ENCODE measurements at regions not wholly inside any gene's neighbourhood (a gene's known extent, or its start where the extent isn't known, plus 50 kb on each side); places are given as distances from the start of the nearest gene placed in this dataset.

GRCh38 chr16:88306411-88306810 is 76.3 kb upstream of the ZNF469 start:
- H2BK120ac ChIP-seq (ENCODE audit: low read depth, low read length, poor library complexity, severe bottlenecking), result no peak overlapping the region
- no peak overlapping the region for H3K23ac ChIP-seq (ENCODE audit: insufficient read length, low read depth, low read length)
- H2BK12ac ChIP-seq (ENCODE audit: insufficient read length, low read depth, low read length), result no peak overlapping the region
- H2BK20ac ChIP-seq (ENCODE audit: low read depth, low read length, poor library complexity, severe bottlenecking), result no peak overlapping the region
- no peak overlapping the region for H4K5ac ChIP-seq (ENCODE audit: insufficient read length, low read depth, low read length)
- Mint-ChIP-seq H3K27me3 (ENCODE audit: low read depth) (peaks cover 15% of the 10 kb centered on the region), H3K9me3 (peaks cover 24 to 33% of the 10 kb centered on the region in 2 experiments), H3K4me3 (no peak overlapping the region), H3K27ac (no peak overlapping the region), H3K4me1 (0 out of 4 replicates have a peak, but pooled peaks cover 0 to 4% of the 10 kb centered on the region in 2 experiments), H3K36me3 (ENCODE audit: insufficient read depth in 1 of 3, low read depth in 3 of 3) (peaks cover 0 to 4% (median 0%) of the 10 kb centered on the region in 3 experiments; a peak in 2 of 7 replicates)
- no peak overlapping the region; the same call in 1 of the 2 replicates for H3K14ac ChIP-seq (ENCODE audit: insufficient read depth, low read length)
- H3K23me2 ChIP-seq (ENCODE audit: insufficient read length, low read depth, low read length, poor library complexity, severe bottlenecking), result no peaks in the 10 kb centered on the region
- WGBS (ENCODE audit: extremely low coverage, insufficient read length, low lambda C conversion rate), result no CpG with 5 or more reads among the region's 8 CpGs
- no peak overlapping the region for H2AK5ac ChIP-seq (ENCODE audit: insufficient read length, low read length)
- H3K79me1 ChIP-seq (ENCODE audit: insufficient read depth, low read depth, low read length, poor library complexity, severe bottlenecking), result no peaks in the 10 kb centered on the region
- no peak overlapping the region for H4K91ac ChIP-seq (ENCODE audit: insufficient read length, low read depth, low read length)
- no peaks in the 10 kb centered on the region for H3K79me2 ChIP-seq (ENCODE audit: insufficient read depth, low read length)
- H2BK15ac ChIP-seq (ENCODE audit: low read depth, low read length), result no peak overlapping the region
- no peaks in the 10 kb centered on the region for H4K20me1 ChIP-seq (ENCODE audit: control insufficient read depth, insufficient read depth, insufficient read length)
- no peak overlapping the region for H3K4me2 ChIP-seq (ENCODE audit: insufficient read depth, insufficient read length, low read length)
- no peaks in the 10 kb centered on the region for H3K27me3 ChIP-seq (ENCODE audit: insufficient read depth, low read length)
- H4K8ac ChIP-seq (replicated peaks; ENCODE audit: insufficient read length, low read depth, low read length), result no peak overlapping the region
- H3K9me3 ChIP-seq (ENCODE audit: control insufficient read depth, low read depth, low read length), result no peaks in the 10 kb centered on the region
- H2BK5ac ChIP-seq (ENCODE audit: insufficient read length, low read length), result no peak overlapping the region
- TF ChIP-seq CTCF (conservative IDR thresholded peaks at IDR 0.05), result no peak
- H3K4ac ChIP-seq (ENCODE audit: low read depth, low read length), result no peak overlapping the region
- no peak overlapping the region for H3K27ac ChIP-seq (ENCODE audit: insufficient read length, low read depth, low read length)
- no peak overlapping the region for H3K18ac ChIP-seq (ENCODE audit: insufficient read length, low read depth, low read length)
- H3K56ac ChIP-seq (ENCODE audit: insufficient read length, low read depth, low read length), result no peak overlapping the region
- H3T11ph ChIP-seq (ENCODE audit: low read length), result no peak overlapping the region
- H3K4me1 ChIP-seq (ENCODE audit: insufficient read depth, low read length), result no peaks in the 10 kb centered on the region
- no peak overlapping the region for H2AFZ ChIP-seq (ENCODE audit: low read length)
- no peak for DNase-seq
- no peak overlapping the region for H3K9ac ChIP-seq (ENCODE audit: extremely low read depth, insufficient read length, low read length)

Data from H9 (cell line).